HG02852 (cell line): ENCODE measurements at regions not wholly inside any gene's neighbourhood (a gene's known extent, or its start where the extent isn't known, plus 50 kb on each side); places are given as distances from the start of the nearest gene placed in this dataset.

Source experiments
- ATAC-seq: cut with Tn5 transposase; IDR thresholded peaks from one replicate; pipeline ENCODE4 v1.9.1; 2021; ENCODE audit warnings: mild to moderate bottlenecking, moderate library complexity; ENCODE audit not compliant: unreplicated experiment

DNA sequence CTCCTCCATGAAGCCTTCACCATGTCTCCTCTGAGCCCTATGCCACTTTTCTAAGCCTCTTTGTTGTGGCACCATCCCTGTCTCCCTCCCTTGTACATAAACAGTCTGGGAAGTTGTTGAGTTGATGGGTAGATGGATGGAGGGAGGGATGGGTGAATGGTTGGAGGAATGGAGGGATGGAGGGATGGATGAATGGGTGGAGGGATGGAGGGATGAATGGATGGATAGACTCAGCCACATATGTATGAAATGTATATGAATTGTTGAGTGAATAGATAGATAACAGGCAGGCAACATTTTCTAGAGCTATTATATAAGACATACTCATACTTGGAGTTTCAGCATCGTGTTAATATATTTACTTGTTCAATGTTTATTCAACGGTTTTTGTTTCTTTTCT is 58.3 kb upstream of the HES1 start:
- ATAC-seq, result no peak

DNA sequence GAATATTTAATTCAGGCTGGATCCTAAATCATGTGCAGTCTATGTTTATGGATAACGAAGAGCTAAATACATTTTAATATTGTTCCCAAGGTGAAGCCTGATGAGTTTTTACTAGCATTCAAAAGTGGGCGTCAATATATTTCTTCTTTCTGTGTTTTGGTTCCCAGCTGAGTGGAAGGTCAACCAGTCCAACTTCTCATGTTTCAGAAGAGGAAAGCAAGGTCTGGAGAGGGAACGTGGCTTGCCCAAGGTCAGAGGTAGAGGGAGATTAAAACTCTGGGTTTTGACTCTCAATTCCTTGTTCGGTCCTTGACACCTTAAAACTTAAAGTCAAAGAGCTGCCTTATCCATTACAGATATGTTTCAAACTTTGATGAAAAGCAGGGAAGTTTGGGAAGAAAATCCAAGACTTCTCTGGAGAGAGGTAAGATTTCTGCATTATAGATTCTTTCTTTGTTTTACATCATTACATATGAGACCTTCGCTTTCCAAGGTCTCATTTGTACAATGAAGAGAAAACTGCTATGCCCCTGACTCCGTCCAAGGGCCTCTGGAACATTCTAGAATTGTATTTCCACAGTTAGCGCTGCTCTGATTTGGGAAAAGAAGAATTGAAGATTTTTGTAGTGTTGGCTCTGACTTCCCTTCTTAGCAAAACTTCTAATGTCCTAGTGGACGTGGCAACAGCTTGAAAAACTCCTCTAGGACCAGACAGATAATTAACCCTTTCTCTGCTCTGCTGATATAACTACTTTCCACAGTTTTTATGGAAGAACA is 57.7 kb upstream of the HES1 start:
- no peak for ATAC-seq

DNA sequence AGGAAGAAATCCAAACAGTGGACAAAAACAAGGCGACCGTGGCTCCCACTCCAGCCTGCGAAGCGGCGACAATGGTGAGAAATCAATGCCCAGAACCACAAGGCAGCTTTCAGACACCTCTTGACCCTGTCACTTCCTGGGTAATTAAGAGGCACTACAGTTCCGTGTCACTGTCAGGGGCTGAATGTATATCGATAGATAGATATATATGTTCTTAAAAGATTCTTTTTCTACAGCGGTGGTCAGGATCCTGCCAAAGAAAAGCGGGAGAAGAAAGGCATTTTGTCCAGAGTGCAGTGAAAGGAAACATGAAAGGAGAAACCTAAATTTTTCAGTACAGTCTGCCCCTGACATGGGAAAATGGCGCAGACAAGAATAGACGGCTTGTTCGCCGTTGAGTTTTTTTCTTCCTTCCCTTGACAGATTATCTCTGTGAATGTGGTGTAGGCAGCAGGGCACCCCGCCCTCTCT is 56.2 kb upstream of the HES1 start:
- no peak for ATAC-seq

DNA sequence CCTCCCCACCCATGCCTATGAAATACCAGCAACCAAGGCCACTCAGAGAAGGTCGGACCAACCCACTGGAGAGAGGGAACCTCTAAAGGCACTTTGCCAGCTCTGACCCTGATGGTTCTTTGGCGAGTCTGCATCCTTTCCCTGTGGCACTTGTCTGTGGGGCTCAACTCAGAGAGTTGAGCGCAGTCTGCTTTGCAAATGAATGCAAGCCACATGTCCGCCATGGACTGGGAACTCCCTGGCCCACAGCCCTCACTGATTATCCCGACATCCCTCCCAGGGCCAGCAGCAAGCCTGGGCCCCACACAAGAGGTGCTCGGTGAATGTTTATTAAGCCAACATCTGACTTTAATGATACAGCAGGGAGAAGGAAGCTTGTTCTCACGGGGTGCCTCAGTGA is 55.5 kb upstream of the HES1 start:
- ATAC-seq, result no peak

DNA sequence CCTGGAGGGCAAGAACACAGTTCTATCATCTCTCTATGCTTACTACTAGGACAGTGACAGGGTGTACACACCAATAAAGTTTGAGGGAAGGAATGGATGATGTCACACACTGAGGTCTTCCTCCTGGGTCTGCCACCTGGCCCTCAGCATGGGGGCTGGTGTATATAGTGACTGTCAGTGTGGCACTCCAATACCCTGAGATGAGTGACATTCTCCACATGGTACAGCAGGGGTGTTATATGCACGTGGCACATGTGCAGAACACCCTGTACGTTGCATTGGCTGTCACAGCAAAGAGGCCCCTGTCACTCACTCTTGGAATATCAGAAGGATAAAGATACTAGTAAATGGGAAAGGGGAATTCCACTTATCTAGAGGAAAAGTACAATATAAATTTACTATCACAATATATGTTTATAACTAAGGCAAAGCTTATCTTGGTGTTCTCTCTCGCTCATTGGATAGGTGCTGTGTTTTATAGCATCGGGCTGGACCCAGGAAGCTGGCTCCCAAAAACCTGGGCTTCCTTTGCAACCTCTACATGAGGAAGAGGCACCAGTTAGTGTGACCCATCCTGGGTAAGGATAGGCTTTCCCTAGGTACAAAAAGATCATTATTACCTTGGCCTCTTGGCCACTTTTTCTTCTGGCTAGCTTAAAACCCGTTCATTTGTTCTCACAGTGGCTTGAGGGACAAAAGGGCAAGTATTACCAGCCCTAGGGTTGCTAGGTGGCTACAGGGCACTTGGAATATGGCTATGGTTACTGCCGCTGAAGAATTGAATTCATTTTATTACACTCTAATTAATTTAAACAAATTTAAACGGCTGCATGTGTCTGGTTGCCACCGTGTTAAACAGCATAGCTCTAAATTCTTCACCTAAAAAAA is 54.8 kb upstream of the HES1 start:
- ATAC-seq, result no peak

DNA sequence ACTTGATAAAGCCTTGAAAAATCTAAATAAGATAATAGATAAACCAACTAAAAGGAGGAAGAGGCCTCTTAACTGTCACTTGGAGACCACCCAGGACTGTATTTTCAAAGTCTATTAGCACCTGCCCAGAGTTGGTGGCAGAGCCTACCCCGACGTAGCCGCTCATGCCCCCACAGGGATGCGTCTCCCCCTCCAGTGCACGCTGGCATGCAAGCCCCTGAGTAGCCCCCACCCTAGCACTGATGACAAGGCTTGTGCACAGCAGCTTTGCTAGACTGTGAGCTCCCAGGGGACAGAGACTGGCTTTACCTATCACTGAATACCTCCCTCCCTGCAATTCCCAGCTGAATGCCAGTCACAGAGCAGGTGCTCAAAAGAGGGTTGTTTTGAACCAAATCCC is 54.1 kb upstream of the HES1 start:
- ATAC-seq, result no peak

DNA sequence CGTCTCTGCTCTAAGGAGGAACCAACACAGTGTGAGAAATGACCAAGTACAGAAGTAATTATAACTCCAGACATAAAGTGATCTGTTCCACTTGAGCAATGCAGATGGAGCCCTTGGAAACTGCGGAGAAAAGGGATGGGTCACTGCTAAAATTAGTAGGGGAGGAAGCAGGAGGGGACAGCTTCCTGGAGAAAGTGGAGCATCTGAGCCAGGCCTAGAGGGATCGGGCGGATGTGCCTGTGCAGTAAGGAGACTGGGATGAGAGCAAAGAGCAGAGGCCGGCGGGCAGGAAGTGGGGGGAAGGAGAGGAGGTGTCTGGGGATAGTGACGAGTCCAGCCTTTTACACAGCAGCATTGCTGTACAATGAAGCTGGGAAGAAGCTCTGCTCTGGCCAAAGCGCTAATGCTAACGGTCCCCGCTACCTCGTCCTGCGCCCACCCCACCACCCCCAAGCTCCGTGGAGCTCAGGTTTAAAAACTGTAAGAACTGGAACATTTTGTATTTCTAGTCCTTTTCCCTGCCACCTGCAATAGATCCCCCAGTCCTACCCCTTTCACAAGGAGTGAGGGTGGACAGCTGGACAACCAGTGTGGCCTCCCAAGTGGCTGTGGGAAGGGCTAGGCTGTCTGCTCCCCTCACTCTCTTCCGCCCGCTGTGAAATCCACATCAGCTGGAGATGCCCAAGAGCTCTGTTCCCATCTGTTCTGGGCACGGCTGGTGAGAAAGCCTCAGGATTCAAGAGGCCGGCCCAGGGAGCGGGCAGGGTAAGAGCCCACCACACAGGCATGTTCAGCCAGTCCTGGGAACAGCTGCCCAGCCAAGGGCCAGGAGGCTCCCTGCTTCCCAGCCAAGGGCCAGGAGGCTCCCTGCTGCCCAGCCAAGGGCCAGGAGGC is 53.0 kb upstream of the HES1 start:
- ATAC-seq, result no peak

DNA sequence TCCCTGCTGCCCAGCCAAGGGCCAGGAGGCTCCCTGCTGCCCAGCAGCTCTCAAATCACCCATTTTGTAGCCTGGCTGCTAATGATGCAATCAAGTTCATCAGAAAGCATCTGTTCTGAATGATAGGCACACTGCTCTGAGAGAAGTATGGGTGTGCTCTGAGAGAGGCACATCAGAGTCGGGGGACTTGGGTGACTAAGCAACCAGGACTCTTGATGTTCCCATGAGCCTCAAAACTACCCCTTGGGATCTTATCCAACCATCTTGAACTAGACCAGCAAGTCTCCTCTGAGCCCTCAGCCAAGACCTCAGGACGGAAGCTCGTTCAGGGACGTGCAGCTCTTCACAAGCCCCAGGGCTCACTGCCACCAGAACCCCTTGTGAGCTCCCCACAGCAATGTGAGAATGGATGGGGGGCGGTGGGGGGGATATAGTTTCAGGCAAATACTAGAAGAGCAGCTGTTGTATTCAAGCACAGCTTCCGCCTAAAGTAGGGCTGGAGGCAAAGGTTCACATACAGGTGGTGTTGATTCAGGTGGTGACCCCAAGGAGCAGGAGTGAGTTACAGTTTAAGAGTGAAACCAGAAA is 52.2 kb upstream of the HES1 start:
- ATAC-seq, result peak; percentile 29

DNA sequence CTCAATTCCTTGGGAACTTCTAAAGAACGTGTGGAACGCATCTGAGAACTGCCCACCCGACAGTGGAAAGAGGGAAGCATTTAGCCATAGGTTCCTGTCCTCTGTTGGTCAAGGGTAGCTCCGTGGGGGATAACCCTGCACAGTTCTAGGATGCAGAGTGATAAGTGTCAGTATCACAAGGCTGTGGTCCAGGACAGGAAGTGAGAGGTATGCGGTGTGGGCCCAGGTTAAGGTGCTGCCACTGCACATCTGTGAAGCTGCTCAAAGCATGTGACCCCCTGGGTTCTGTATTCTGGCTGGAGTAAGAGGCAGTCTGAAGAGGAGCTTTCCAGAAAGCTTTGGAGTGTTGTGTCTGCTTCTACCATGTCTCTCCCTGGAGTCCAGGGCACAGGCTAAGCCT is 51.7 kb upstream of the HES1 start:
- peak; percentile 98 for ATAC-seq
